Loucy (cell line): ENCODE measurements at regions not wholly inside any gene's neighbourhood (a gene's known extent, or its start where the extent isn't known, plus 50 kb on each side); places are given as distances from the start of the nearest gene placed in this dataset.

Source experiments
- H2AFZ ChIP-seq: fragments of 200-600 bp; sonication (generic); 2 replicates; pipeline ENCODE4 v1.6.0; 2016; ENCODE audit warnings: antibody characterized with exemption, mild to moderate bottlenecking, low read length, moderate library complexity
- H3F3A ChIP-seq: fragments of 200-600 bp; 2 replicates; pipeline ENCODE4 v1.6.0; 2016; ENCODE audit warnings: antibody characterized with exemption, low read depth, mild to moderate bottlenecking
- H3K27me3 ChIP-seq: fragments of 200-600 bp; sonication (generic); 2 replicates; pipeline ENCODE4 v1.6.1; 2014; ENCODE audit warnings: low read length, mild to moderate bottlenecking; ENCODE audit not compliant: insufficient read depth, poor library complexity, severe bottlenecking
- H3K36me3 ChIP-seq: fragments of 200-600 bp; sonication (generic); 2 replicates; pipeline ENCODE4 v1.6.1; 2016; ENCODE audit warnings: low read length; ENCODE audit not compliant: insufficient read depth
- H3K4me1 ChIP-seq: fragments of 200-600 bp; sonication (generic); 2 replicates; pipeline ENCODE4 v1.5.1; 2014; ENCODE audit warnings: low read length, mild to moderate bottlenecking; ENCODE audit not compliant: insufficient read depth, poor library complexity, severe bottlenecking
- H3K4me2 ChIP-seq: fragments of 200-600 bp; sonication (generic); 2 replicates; pipeline ENCODE4 v1.6.0; 2014; ENCODE audit warnings: antibody characterized with exemption, low read length, low read depth, mild to moderate bottlenecking; ENCODE audit not compliant: poor library complexity, severe bottlenecking
- H3K4me3 ChIP-seq: fragments of 200-600 bp; sonication (generic); 2 replicates; pipeline ENCODE4 v1.5.1; 2014; ENCODE audit warnings: low read length, mild to moderate bottlenecking, mixed read lengths; ENCODE audit not compliant: poor library complexity, severe bottlenecking
- H3K79me2 ChIP-seq: fragments of 200-600 bp; sonication (generic); 2 replicates; pipeline ENCODE4 v1.6.1; 2014; ENCODE audit warnings: low read length; ENCODE audit not compliant: insufficient read depth
- H3K9ac ChIP-seq: fragments of 200-600 bp; sonication (generic); 2 replicates; pipeline ENCODE4 v1.6.0; 2014; ENCODE audit warnings: mild to moderate bottlenecking, low read depth, low read length, moderate library complexity; ENCODE audit not compliant: poor library complexity, severe bottlenecking
- H3K9me2 ChIP-seq: fragments of 200-600 bp; sonication (generic); replicated peaks from 2 replicates; pipeline ENCODE4 v1.6.1; 2016; ENCODE audit warnings: low read depth, low read length, mixed read lengths
- H3K9me3 ChIP-seq: fragments of 200-600 bp; sonication (generic); 2 replicates; pipeline ENCODE4 v1.6.1; 2014; ENCODE audit warnings: mild to moderate bottlenecking, antibody characterized with exemption, low read length, low read depth; ENCODE audit not compliant: insufficient read depth
- H4K20me1 ChIP-seq: fragments of 200-600 bp; sonication (generic); 2 replicates; pipeline ENCODE4 v1.6.0; 2014; ENCODE audit warnings: antibody characterized with exemption, low read length, mild to moderate bottlenecking; ENCODE audit not compliant: insufficient read depth, poor library complexity, severe bottlenecking
- CTCF ChIP-seq: fragments of 200-600 bp; sonication (generic); conservative IDR thresholded peaks from 2 replicates; pipeline ENCODE4 v1.5.1; 2014; ENCODE audit warnings: mild to moderate bottlenecking, antibody characterized with exemption, low read length
- EZH2phosphoT487 ChIP-seq: fragments of 200-600 bp; IDR thresholded peaks from 2 replicates; pipeline ENCODE4 v1.6.1; 2018; ENCODE audit warnings: antibody characterized with exemption, mild to moderate bottlenecking, moderate library complexity, borderline replicate concordance

- no peak overlapping the region for H3K9ac ChIP-seq
- no peaks in the 10 kb centered on the region for H3K27me3 ChIP-seq
- no peaks in the 10 kb centered on the region for H3K4me1 ChIP-seq
- no peak overlapping the region for H3K4me2 ChIP-seq
- H4K20me1 ChIP-seq: no peaks in the 10 kb centered on the region
- TF ChIP-seq CTCF: no peak
- no peak for TF ChIP-seq EZH2phosphoT487
- no peaks in the 10 kb centered on the region for H3K9me2 ChIP-seq
- H2AFZ ChIP-seq: no peak overlapping the region
- H3K79me2 ChIP-seq: no peaks in the 10 kb centered on the region
- no peak overlapping the region for H3K4me3 ChIP-seq
- no peaks in the 10 kb centered on the region for H3K9me3 ChIP-seq
- no peaks in the 10 kb centered on the region for H3F3A ChIP-seq
- H3K36me3 ChIP-seq: no peaks in the 10 kb centered on the region
These were observed 205.9 kb downstream of the KCNS3 start for GRCh38 chr2:18084376-18084775.

GRCh38 chr2:18083806-18084205 is 205.3 kb downstream of the KCNS3 start:
- H3K4me2 ChIP-seq: no peak overlapping the region

GRCh38 chr2:18078216-18078615 is 199.7 kb downstream of the KCNS3 start:
- no peak overlapping the region for H3K4me3 ChIP-seq
- no peaks in the 10 kb centered on the region for H3K9me2 ChIP-seq
- no peaks in the 10 kb centered on the region for H3K4me1 ChIP-seq
- no peaks in the 10 kb centered on the region for H3K79me2 ChIP-seq
- no peak overlapping the region for H2AFZ ChIP-seq
- no peaks in the 10 kb centered on the region for H4K20me1 ChIP-seq
- H3K36me3 ChIP-seq: no peaks in the 10 kb centered on the region
- no peak overlapping the region for H3K4me2 ChIP-seq
- no peaks in the 10 kb centered on the region for H3F3A ChIP-seq
- H3K9ac ChIP-seq: no peak overlapping the region
- TF ChIP-seq CTCF (no peak), EZH2phosphoT487 (no peak)
- no peaks in the 10 kb centered on the region for H3K9me3 ChIP-seq
- peaks cover 2% of the 10 kb centered on the region for H3K27me3 ChIP-seq

More at GRCh38 chr2:18083806-18084205, 205.3 kb downstream of the KCNS3 start:
- H4K20me1 ChIP-seq: no peaks in the 10 kb centered on the region
- TF ChIP-seq CTCF (no peak), EZH2phosphoT487 (no peak)
- H2AFZ ChIP-seq: no peak overlapping the region
- H3F3A ChIP-seq: no peaks in the 10 kb centered on the region
- H3K9me2 ChIP-seq: no peaks in the 10 kb centered on the region
- no peaks in the 10 kb centered on the region for H3K36me3 ChIP-seq
- no peaks in the 10 kb centered on the region for H3K79me2 ChIP-seq
- H3K4me1 ChIP-seq: no peaks in the 10 kb centered on the region
- no peaks in the 10 kb centered on the region for H3K27me3 ChIP-seq
- H3K9ac ChIP-seq: no peak overlapping the region
- no peaks in the 10 kb centered on the region for H3K9me3 ChIP-seq
- no peak overlapping the region for H3K4me3 ChIP-seq
